ENCODE measurements at regions not wholly inside any gene's neighbourhood (a gene's known extent, or its start where the extent isn't known, plus 50 kb on each side); places are given as distances from the start of the nearest gene placed in this dataset.
"Not testable (repeated sequence)": the region's sequence is repeated elsewhere in the genome, so short reads cannot be mapped to it uniquely, and the experiment has no call there.

- Mint-ChIP-seq H3K27me3 (no peaks in the 10 kb centered on the region), H3K27ac (peak overlapping the region; percentile 51), H3K36me3 (peaks cover 22% of the 10 kb centered on the region), H3K4me3 (peak overlapping the region; percentile 29), H3K9me3 (no peaks in the 10 kb centered on the region), H3K4me1 (peaks cover 31% of the 10 kb centered on the region)
- DNase-seq (no peak), ATAC-seq (ENCODE audit: low read depth) (peak; percentile 54)
- POLR2A ChIA-PET: interaction anchor here (1.0 to 1.1 kb wide), 2 partner anchors 16 to 24 kb away, joined by 3 read pairs; no protein-coding TSS in a partner anchor
Observed at GRCh38 chrY:7299960-7300359, 388.4 kb upstream of the AMELY start.

DNA sequence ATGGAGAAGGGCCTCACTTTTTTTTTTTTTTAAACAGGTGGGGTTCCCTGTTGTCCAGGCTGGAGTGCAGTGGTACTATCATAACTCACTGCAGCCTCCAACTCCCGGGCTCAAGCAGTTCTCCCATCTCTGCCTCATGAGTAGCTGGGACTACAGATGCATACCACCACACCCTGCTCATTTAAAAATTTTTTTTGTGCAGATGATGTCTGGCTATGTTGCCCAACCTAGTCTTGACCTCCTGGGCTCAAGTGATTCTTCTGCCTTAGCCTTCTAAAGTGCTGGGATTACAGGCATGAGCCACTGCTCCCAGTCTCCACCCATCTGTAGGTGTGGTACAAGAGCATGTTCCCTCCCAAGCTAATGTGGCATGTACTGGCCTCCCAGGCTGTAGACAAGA lies 380.6 kb upstream of the AMELY start:
- H3K27me3 Mint-ChIP-seq: no peaks in the 10 kb centered on the region
- H3K36me3 Mint-ChIP-seq: peaks cover 9% of the 10 kb centered on the region
- no peak for DNase-seq
- ATAC-seq (ENCODE audit: low read depth): no peak
- H3K4me1 Mint-ChIP-seq: peaks cover 19% of the 10 kb centered on the region
- POLR2A ChIA-PET: no interaction called here
- H3K4me3 Mint-ChIP-seq: no peak overlapping the region
- H3K27ac Mint-ChIP-seq: peak overlapping the region; percentile 88
- H3K9me3 Mint-ChIP-seq: no peaks in the 10 kb centered on the region

GRCh38 chrY:7289889-7290833 lies 378.6 kb upstream of the AMELY start:
- DNase-seq: no peak
- POLR2A ChIA-PET: interaction anchor here (0.5 to 2.5 kb wide), 3 partner anchors 17 to 50 kb away, joined by 3 to 16 read pairs (median 3); no protein-coding TSS in a partner anchor

DNA sequence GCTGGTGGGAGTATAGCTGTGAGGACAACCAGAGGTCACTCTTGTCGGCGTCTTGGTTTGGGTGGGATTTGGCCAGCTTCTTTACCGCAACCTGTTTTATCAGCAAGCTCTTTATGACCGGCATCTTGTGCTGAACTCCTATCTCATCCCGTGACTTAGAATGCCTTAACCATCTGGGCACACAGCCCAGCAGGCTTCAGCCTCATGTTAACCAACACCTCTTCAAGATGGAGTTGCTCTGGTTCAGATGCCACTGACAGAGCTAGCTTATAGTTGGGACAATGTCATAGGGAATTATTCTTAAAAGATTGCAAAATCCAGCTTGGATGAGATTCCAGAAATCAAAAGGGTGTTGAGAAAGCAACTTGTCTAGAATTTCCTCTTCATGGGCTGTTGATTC lies 377.1 kb upstream of the AMELY start:
- Mint-ChIP-seq H3K4me1 (peaks cover 28% of the 10 kb centered on the region), H3K9me3 (no peaks in the 10 kb centered on the region), H3K36me3 (peaks cover 14% of the 10 kb centered on the region), H3K27me3 (no peaks in the 10 kb centered on the region), H3K4me3 (no peak overlapping the region), H3K27ac (no peak overlapping the region)
- POLR2A ChIA-PET: interaction anchor here (2.5 kb wide), 1 partner anchor 16 kb away, joined by 16 read pairs; no protein-coding TSS in a partner anchor
- DNase-seq (no peak), ATAC-seq (ENCODE audit: low read depth) (no peak)

More at GRCh38 chrY:7289889-7290833, 378.6 kb upstream of the AMELY start:
- Mint-ChIP-seq H3K36me3 (peaks cover 10% of the 10 kb centered on the region), H3K4me1 (peaks cover 21% of the 10 kb centered on the region), H3K27ac (peak overlapping the region; percentile 88), H3K4me3 (peak overlapping the region; percentile 78), H3K9me3 (no peaks in the 10 kb centered on the region), H3K27me3 (no peaks in the 10 kb centered on the region)
- ATAC-seq (ENCODE audit: low read depth): peak; percentile 57

DNA sequence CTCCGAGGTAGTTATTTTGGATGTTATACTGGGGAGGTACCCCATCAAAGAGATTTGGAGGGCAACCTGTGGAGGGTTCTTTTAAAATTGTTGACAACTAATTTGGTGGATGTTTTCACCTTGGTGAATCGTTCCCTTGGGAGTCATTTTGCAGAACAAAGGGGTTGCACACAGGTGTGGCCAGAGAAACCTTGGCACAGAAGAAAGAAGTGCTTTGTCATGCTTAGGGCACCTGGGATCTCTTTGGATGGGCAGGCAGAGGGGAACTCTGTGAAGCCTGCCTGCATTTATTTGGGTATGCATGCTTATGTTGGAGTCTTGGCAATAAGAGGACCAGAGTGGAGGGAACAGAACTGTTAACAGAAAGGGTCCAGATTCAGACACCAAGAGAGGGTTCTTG lies 376.4 kb upstream of the AMELY start:
- POLR2A ChIA-PET; H3K27me3 Mint-ChIP-seq; DNase-seq; H3K9me3 Mint-ChIP-seq; ATAC-seq (ENCODE audit: low read depth); H3K4me3 Mint-ChIP-seq: not testable (repeated sequence)
- Mint-ChIP-seq H3K4me1 (peaks cover 33% of the 10 kb centered on the region), H3K36me3 (peaks cover 16% of the 10 kb centered on the region), H3K27ac (peak overlapping the region; percentile 75)

DNA sequence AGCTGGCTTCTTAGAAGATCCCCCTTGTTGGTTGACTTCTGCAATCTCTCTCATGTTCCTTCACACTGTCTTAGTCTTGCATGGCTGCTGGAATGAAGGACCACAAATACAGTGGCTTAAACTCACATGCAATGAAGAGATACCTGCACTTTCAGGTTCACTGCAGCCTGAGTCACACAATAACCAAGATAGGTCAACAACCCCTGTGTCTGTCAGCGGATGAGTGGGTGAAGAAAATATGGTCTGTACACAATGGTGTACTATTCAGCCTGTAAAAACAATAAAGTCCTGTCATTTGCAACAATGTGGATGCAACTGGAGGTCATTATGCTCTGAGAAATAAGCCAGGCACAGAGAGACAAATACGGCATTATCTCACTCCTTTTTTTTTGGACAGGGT lies 373.8 kb upstream of the AMELY start:
- POLR2A ChIA-PET: interaction anchor here (1.5 kb wide), 1 partner anchor 9 kb away, joined by 4 read pairs; no protein-coding TSS in a partner anchor
- DNase-seq (no peak), ATAC-seq (ENCODE audit: low read depth) (no peak)
- Mint-ChIP-seq H3K9me3 (no peaks in the 10 kb centered on the region), H3K27me3 (no peaks in the 10 kb centered on the region), H3K36me3 (peaks cover 16% of the 10 kb centered on the region), H3K27ac (peak overlapping the region; percentile 30), H3K4me1 (peaks cover 35% of the 10 kb centered on the region), H3K4me3 (no peak overlapping the region)

- peaks cover 47% of the 10 kb centered on the region for H3K4me1 Mint-ChIP-seq
- ATAC-seq (ENCODE audit: low read depth): no peak
- H3K36me3 Mint-ChIP-seq: peaks cover 14% of the 10 kb centered on the region
- no peaks in the 10 kb centered on the region for H3K27me3 Mint-ChIP-seq
- H3K4me3 Mint-ChIP-seq: peak overlapping the region; percentile 71
- peak overlapping the region; percentile 81 for H3K27ac Mint-ChIP-seq
- POLR2A ChIA-PET: no interaction called here
- no peak for DNase-seq
- no peaks in the 10 kb centered on the region for H3K9me3 Mint-ChIP-seq
Observed at GRCh38 chrY:7283001-7283400, 371.4 kb upstream of the AMELY start.

DNA sequence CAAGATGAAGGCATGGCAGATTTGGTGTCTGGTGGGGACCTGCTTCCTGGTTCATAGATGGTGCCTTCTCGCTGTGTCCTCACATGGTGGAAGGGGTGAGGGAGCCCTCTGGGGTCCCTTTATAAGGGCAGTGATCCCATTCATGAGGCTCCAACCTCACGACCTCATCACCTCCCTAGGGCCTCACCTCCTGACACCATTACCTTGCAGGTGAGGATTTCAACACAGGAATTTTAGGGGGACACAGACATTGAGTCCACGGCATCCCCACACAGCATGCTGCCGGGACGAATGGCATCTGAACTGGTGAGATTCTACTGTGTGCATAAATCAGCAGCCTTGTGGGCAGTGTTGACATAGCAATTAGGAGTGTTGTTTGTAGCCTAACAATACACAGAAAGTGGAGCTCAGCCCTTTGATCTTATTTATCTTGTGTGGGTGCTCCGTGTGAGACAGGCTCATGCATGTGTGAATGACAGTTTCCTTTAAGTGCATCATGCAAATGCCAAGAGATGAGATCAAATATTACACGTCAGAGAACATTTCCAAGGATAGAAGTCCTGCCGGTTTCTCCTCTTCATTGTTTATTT lies 368.7 kb upstream of the AMELY start:
- ATAC-seq (ENCODE audit: low read depth): peak; percentile 57
- Mint-ChIP-seq H3K36me3 (peaks cover 13% of the 10 kb centered on the region), H3K4me3 (peak overlapping the region; percentile 84), H3K4me1 (peaks cover 46% of the 10 kb centered on the region), H3K27ac (peak overlapping the region; percentile 86)
- H3K9me3 Mint-ChIP-seq, H3K27me3 Mint-ChIP-seq, DNase-seq, POLR2A ChIA-PET: not testable (repeated sequence)

DNA sequence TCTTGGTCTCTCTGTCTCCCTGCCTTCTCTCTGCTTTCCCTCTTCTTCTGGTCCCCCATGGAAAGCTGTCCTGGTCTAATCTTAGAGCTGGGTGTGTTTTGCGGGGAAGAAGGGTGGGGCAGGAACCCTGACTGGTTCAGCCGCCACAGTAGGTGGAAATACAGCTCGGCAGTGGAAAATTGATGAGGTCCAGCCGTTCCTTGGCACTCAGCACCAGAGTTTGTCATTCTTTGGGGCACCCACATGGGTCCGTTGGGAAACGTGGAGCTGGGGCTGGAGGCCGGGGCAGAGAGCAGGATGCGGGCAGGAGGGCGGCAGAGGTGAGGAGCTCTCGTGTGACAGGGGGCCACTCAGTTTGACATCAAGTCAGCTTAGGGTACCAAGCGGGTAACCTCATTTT lies 364.2 kb upstream of the AMELY start:
- Mint-ChIP-seq H3K27ac (peak overlapping the region; percentile 90), H3K27me3 (no peaks in the 10 kb centered on the region), H3K9me3 (no peaks in the 10 kb centered on the region), H3K4me3 (peak overlapping the region; percentile 96), H3K36me3 (peaks cover 10% of the 10 kb centered on the region), H3K4me1 (peaks cover 30% of the 10 kb centered on the region)
- POLR2A ChIA-PET: interaction anchor here (0.6 to 1.5 kb wide), 5 partner anchors 9 to 64 kb away, joined by 3 to 6 read pairs (median 3); no protein-coding TSS in a partner anchor
- DNase-seq (no peak), ATAC-seq (ENCODE audit: low read depth) (no peak)

GRCh38 chrY:7275014-7275413 lies 363.5 kb upstream of the AMELY start:
- POLR2A ChIA-PET: interaction anchor here (1.4 to 1.5 kb wide), 2 partner anchors 35 to 65 kb away, joined by 3 to 6 read pairs; no protein-coding TSS in a partner anchor
- Mint-ChIP-seq H3K4me1 (peaks cover 28% of the 10 kb centered on the region), H3K4me3 (peak overlapping the region; percentile 96), H3K9me3 (no peaks in the 10 kb centered on the region), H3K27ac (peak overlapping the region; percentile 90), H3K36me3 (peaks cover 10% of the 10 kb centered on the region), H3K27me3 (no peaks in the 10 kb centered on the region)
- DNase-seq: peak; percentile 32
- ATAC-seq (ENCODE audit: low read depth): no peak

DNA sequence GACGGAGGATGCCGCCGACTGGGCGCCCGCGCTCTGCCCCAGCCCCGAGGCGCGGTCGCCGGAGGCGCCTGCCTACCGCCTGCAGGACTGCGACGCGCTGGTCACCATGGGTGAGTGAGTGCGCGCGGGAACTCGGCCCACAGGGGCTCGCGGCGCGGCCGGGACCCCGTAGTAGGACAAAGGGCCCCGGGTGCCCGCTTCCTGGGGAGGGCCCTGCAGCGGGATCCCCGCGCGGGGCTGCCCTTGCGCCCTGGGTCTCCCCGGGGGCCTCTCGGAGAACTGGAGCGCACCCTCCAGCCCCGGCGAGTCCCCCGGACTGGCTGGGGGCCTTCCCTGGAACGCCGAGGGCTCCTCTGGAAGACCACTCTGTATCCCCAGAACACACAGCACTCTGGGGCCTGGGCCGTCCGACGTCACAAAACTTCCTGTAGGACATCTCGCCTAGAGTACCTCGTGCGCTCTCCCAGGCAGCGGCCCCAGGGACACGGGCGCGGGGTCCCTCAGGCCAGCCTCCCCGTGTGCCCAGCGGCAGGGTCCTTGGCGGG lies 362.9 kb upstream of the AMELY start:
- Mint-ChIP-seq H3K27me3 (no peaks in the 10 kb centered on the region), H3K27ac (peak overlapping the region; percentile 90), H3K36me3 (peaks cover 10% of the 10 kb centered on the region), H3K4me1 (peaks cover 23% of the 10 kb centered on the region), H3K4me3 (peak overlapping the region; percentile 96), H3K9me3 (no peaks in the 10 kb centered on the region)
- POLR2A ChIA-PET: interaction anchor here (1.5 kb wide), 1 partner anchor 34 kb away, joined by 6 read pairs; no protein-coding TSS in a partner anchor
- DNase-seq (peak; percentile 54), ATAC-seq (ENCODE audit: low read depth) (peak; percentile 4)

DNA sequence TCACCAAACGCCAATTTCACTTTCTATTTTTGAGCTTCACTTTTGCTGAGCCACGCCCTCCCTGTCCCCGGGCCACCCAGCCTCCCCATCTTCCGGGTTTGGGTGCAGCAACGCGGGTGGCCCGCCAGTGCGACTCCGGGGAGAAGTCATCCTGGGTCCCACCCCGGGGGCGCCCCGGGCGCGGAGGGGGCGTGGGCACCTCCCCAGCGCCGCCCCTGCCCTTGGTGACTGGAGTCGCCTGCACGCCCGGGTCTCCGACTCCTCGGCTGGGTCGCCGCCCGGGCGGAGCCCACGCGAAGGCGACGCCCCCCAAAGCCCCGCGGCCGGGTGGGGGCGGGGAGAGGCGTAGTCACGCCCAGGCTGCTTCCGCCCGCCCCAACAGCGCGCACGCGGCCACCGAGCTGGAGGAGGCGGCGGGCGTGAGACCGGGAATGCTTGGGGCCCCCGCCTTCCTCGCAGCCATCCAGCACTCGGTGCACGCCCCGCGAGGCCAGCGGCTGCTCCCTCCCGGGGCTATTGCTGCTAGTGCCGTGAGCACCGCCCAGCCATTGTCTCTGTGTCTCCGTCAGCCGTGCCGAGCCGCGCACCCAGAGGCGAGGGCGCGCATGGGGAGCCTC lies 362.1 kb upstream of the AMELY start:
- POLR2A ChIA-PET: interaction anchor here (0.5 to 3.1 kb wide), 7 partner anchors 9 to 66 kb away, joined by 3 to 16 read pairs (median 4); no protein-coding TSS in a partner anchor
- peak; percentile 90 for DNase-seq
- peaks cover 10% of the 10 kb centered on the region for H3K36me3 Mint-ChIP-seq
- H3K4me1 Mint-ChIP-seq: peaks cover 16% of the 10 kb centered on the region
- ATAC-seq (ENCODE audit: low read depth): peak; percentile 92
- no peaks in the 10 kb centered on the region for H3K9me3 Mint-ChIP-seq
- peak overlapping the region; percentile 99 for H3K27ac Mint-ChIP-seq
- H3K27me3 Mint-ChIP-seq: no peaks in the 10 kb centered on the region
- H3K4me3 Mint-ChIP-seq: peak overlapping the region; percentile 96

All from activated naive CD8-positive, alpha-beta T cell treated with anti-CD3 and anti-CD28 coated beads, Interleukin-2, amount 10 ng/mL, durations not matched to agents 7 days and 5 days (primary cell).